HG02678 (cell line): ENCODE measurements at regions not wholly inside any gene's neighbourhood (a gene's known extent, or its start where the extent isn't known, plus 50 kb on each side); places are given as distances from the start of the nearest gene placed in this dataset.

Source experiments
- ATAC-seq: cut with Tn5 transposase; IDR thresholded peaks from one replicate; pipeline ENCODE4 v1.9.1; 2021; ENCODE audit warnings: mild to moderate bottlenecking, moderate library complexity; ENCODE audit not compliant: unreplicated experiment

- no peak for ATAC-seq
These were observed 366.2 kb downstream of the WDR11 start for GRCh38 chr10:121217331-121217730.

- no peak for ATAC-seq
These were observed 369.9 kb downstream of the WDR11 start for GRCh38 chr10:121221072-121221471.

- no peak for ATAC-seq
These were observed 370.8 kb downstream of the WDR11 start for GRCh38 chr10:121221991-121222390.

GRCh38 chr10:121222842-121223241 is 371.7 kb downstream of the WDR11 start:
- ATAC-seq: no peak

GRCh38 chr10:121231079-121231478 is 367.2 kb downstream of the FGFR2 start:
- ATAC-seq: no peak

- ATAC-seq: no peak
These were observed 365.8 kb downstream of the FGFR2 start for GRCh38 chr10:121232494-121232893.

GRCh38 chr10:121235692-121236091 is 362.6 kb downstream of the FGFR2 start:
- no peak for ATAC-seq

- no peak for ATAC-seq
These were observed 361.6 kb downstream of the FGFR2 start for GRCh38 chr10:121236621-121237020.

GRCh38 chr10:121237718-121238117 is 360.5 kb downstream of the FGFR2 start:
- no peak for ATAC-seq

GRCh38 chr10:121240011-121240410 is 358.2 kb downstream of the FGFR2 start:
- ATAC-seq: no peak

GRCh38 chr10:121240556-121240955 is 357.7 kb downstream of the FGFR2 start:
- ATAC-seq: no peak

GRCh38 chr10:121241337-121241736 is 356.9 kb downstream of the FGFR2 start:
- ATAC-seq: no peak

- no peak for ATAC-seq
These were observed 355.3 kb downstream of the FGFR2 start for GRCh38 chr10:121242741-121243608.

GRCh38 chr10:121243609-121244241 is 354.5 kb downstream of the FGFR2 start:
- no peak for ATAC-seq

GRCh38 chr10:121244818-121245217 is 353.4 kb downstream of the FGFR2 start:
- ATAC-seq: no peak

- ATAC-seq: no peak
These were observed 352.5 kb downstream of the FGFR2 start for GRCh38 chr10:121245754-121246153.

- ATAC-seq: no peak
These were observed 350.0 kb downstream of the FGFR2 start for GRCh38 chr10:121248266-121248665.

GRCh38 chr10:121250995-121251764 is 347.1 kb downstream of the FGFR2 start:
- no peak for ATAC-seq

GRCh38 chr10:121252756-121253155 is 345.5 kb downstream of the FGFR2 start:
- ATAC-seq: no peak

GRCh38 chr10:121260377-121260776 is 337.9 kb downstream of the FGFR2 start:
- no peak for ATAC-seq

GRCh38 chr10:121261665-121262064 is 336.6 kb downstream of the FGFR2 start:
- no peak for ATAC-seq
